MCF 10A (cell line): ENCODE measurements at regions not wholly inside any gene's neighbourhood (a gene's known extent, or its start where the extent isn't known, plus 50 kb on each side); places are given as distances from the start of the nearest gene placed in this dataset.
A peak's percentile ranks its signal among the peaks of the same experiment; 100 is the strongest.

Experiments used
- BruUV-seq: library from RNA; stranded (reverse); fragments of 400-500 nt; replicated peaks from 2 replicates; lab custom pipeline; 2021; lab: Mats Ljungman, UMichigan
- CTCF ChIA-PET: fragments of 300-600 bp; sonication (Branson Sonifier 250); formaldehyde crosslinking; extraction: SDS; loops from one replicate; lab custom pipeline; 2021; ENCODE audit warnings: antibody characterized with exemption, inconsistent platforms; lab: Yijun Ruan, JAX
- POLR2A ChIA-PET: fragments of 300-600, 350-650 bp; sonication (Branson Sonifier 250); formaldehyde crosslinking; extraction: SDS; loops from one replicate; lab custom pipeline; 2020; ENCODE audit warnings: antibody characterized with exemption, inconsistent platforms; lab: Yijun Ruan, JAX
- DNase-seq: peaks from one replicate; pipeline ENCODE4 v3.0.0-alpha.2; 2018; ENCODE audit not compliant: unreplicated experiment
- H3K27ac Mint-ChIP-seq: one replicate; pipeline ENCODE4 v1.8.0; 2022; ENCODE audit warnings: mild to moderate bottlenecking, low read depth, mixed read lengths; ENCODE audit not compliant: unreplicated experiment
- H3K27me3 Mint-ChIP-seq: one replicate; pipeline ENCODE4 v1.8.0; 2022; ENCODE audit warnings: mixed read lengths; ENCODE audit not compliant: insufficient read depth, unreplicated experiment
- H3K36me3 Mint-ChIP-seq: one replicate; pipeline ENCODE4 v1.8.0; 2022; ENCODE audit warnings: mild to moderate bottlenecking, moderate library complexity, mixed read lengths; ENCODE audit not compliant: insufficient read depth, unreplicated experiment
- H3K4me1 Mint-ChIP-seq: one replicate; pipeline ENCODE4 v1.8.0; 2022; ENCODE audit warnings: mixed read lengths; ENCODE audit not compliant: insufficient read depth, unreplicated experiment
- H3K4me3 Mint-ChIP-seq: one replicate; pipeline ENCODE4 v1.8.0; 2022; ENCODE audit warnings: mild to moderate bottlenecking, moderate library complexity, mixed read lengths; ENCODE audit not compliant: unreplicated experiment
- H3K9me3 Mint-ChIP-seq: one replicate; pipeline ENCODE4 v1.8.0; 2022; ENCODE audit warnings: mixed read lengths; ENCODE audit not compliant: unreplicated experiment
- CTCF ChIP-seq: fragments of 200-600 bp; IDR thresholded peaks from one replicate; pipeline ENCODE4 v1.8.0; 2022; ENCODE audit warnings: antibody characterized with exemption, mild to moderate bottlenecking; ENCODE audit not compliant: unreplicated experiment
- intact Hi-C: fragments of 100-400 bp; cut with micrococcal nuclease; formaldehyde crosslinking; loops from 2 replicates; pipeline ENCODE4 v1.14.1; 2022

- Mint-ChIP-seq H3K4me3 (no peak overlapping the region), H3K36me3 (no peaks in the 10 kb centered on the region), H3K4me1 (peaks cover 5% of the 10 kb centered on the region), H3K27ac (no peak overlapping the region), H3K27me3 (no peaks in the 10 kb centered on the region), H3K9me3 (no peaks in the 10 kb centered on the region)
- no TSS peak for BruUV-seq
- no peak for DNase-seq
- POLR2A ChIA-PET = no interaction called here
- TF ChIP-seq CTCF = no peak
- intact Hi-C loops = no loop called here
- CTCF ChIA-PET = no interaction called here
Measured at GRCh38 chr5:110027527-110028322, 338.0 kb downstream of the MAN2A1 start.

GRCh38 chr5:110031402-110032140, 341.8 kb downstream of the MAN2A1 start:
- H3K36me3 Mint-ChIP-seq = no peaks in the 10 kb centered on the region
- H3K4me1 Mint-ChIP-seq = peaks cover 5% of the 10 kb centered on the region
- ChIA-PET CTCF (interaction anchor here (0.6 kb wide), 1 partner anchor 1169 kb away, joined by 3 read pairs; no protein-coding TSS in a partner anchor), POLR2A (interaction anchor here (0.5 to 0.8 kb wide), 2 partner anchors 26 to 308 kb away, joined by 3 read pairs; no protein-coding TSS in a partner anchor)
- H3K27ac Mint-ChIP-seq = no peak overlapping the region
- BruUV-seq = no TSS peak
- TF ChIP-seq CTCF = no peak
- no peaks in the 10 kb centered on the region for H3K9me3 Mint-ChIP-seq
- intact Hi-C loops = no loop called here
- DNase-seq = peak; percentile 18
- H3K27me3 Mint-ChIP-seq = no peaks in the 10 kb centered on the region
- no peak overlapping the region for H3K4me3 Mint-ChIP-seq

GRCh38 chr5:110032376-110032775, 342.6 kb downstream of the MAN2A1 start:
- Mint-ChIP-seq H3K36me3 (no peaks in the 10 kb centered on the region), H3K9me3 (no peaks in the 10 kb centered on the region), H3K4me3 (no peak overlapping the region), H3K27me3 (no peaks in the 10 kb centered on the region), H3K4me1 (peaks cover 5% of the 10 kb centered on the region), H3K27ac (no peak overlapping the region)
- no TSS peak for BruUV-seq
- no peak for DNase-seq
- POLR2A ChIA-PET = no interaction called here
- TF ChIP-seq CTCF = no peak
- intact Hi-C loops = no loop called here
- CTCF ChIA-PET = interaction anchor here (0.6 to 0.7 kb wide), 2 partner anchors 131 to 1389 kb away, joined by 3 read pairs; no protein-coding TSS in a partner anchor

DNA sequence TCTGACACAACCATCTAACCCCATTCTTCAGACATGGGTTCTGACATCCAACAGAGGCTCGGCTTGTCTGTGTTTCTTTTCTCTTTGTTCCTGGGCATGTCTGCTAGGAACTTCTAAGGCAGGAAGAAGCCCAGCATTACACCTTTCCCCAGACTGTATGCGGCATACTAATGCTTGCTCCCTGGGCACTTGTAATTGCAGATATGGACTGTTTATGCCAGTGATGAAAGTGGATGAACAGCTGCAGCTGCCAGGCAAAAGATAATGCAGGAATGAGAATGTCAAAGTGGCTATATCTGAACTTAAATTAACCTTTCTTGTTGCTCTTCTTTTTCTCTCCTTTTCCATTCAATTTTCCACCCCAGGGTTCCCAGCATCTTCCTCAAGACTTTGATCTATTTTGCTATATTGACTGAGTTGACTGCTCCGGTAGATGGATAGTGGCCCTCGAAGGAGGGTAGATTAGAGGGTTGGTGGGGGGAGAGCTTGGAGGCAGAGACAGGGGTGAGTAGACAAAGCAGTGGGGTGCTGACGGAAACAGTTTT, 344.4 kb downstream of the MAN2A1 start:
- H3K36me3 Mint-ChIP-seq = no peaks in the 10 kb centered on the region
- H3K4me1 Mint-ChIP-seq = no peaks in the 10 kb centered on the region
- H3K27me3 Mint-ChIP-seq = no peaks in the 10 kb centered on the region
- no peaks in the 10 kb centered on the region for H3K9me3 Mint-ChIP-seq
- CTCF ChIA-PET = no interaction called here
- H3K27ac Mint-ChIP-seq = no peak overlapping the region
- intact Hi-C loops = no loop called here
- no TSS peak for BruUV-seq
- POLR2A ChIA-PET = no interaction called here
- no peak for TF ChIP-seq CTCF
- no peak overlapping the region for H3K4me3 Mint-ChIP-seq
- no peak for DNase-seq
